Esophagus squamous epithelium (tissue), 4 donors: ENCODE measurements at regions not wholly inside any gene's neighbourhood (a gene's known extent, or its start where the extent isn't known, plus 50 kb on each side); places are given as distances from the start of the nearest gene placed in this dataset.

Experiments
- POLR2A ChIP-seq, 4 donors: fragments of 450-650 bp; IDR thresholded peaks; one replicate each; pipeline ENCODE4 v1.6.1; 2017; ENCODE audit warnings: antibody characterized with exemption in 4 of 4, mild to moderate bottlenecking in 4 of 4, moderate library complexity in 3 of 4
- TF ChIP-seq, protein P1 (sequence below), 6 experiments: fragments of 450-650 bp in 4 of 6; fragments of 200-600 bp in 2 of 6; sonication (generic) in 2 of 6; IDR thresholded peaks; one replicate each; pipeline ENCODE4 v1.5.1; 2016 to 2019; ENCODE audit warnings: antibody characterized with exemption in 6 of 6, mild to moderate bottlenecking in 4 of 6, moderate library complexity in 4 of 6

DNA sequence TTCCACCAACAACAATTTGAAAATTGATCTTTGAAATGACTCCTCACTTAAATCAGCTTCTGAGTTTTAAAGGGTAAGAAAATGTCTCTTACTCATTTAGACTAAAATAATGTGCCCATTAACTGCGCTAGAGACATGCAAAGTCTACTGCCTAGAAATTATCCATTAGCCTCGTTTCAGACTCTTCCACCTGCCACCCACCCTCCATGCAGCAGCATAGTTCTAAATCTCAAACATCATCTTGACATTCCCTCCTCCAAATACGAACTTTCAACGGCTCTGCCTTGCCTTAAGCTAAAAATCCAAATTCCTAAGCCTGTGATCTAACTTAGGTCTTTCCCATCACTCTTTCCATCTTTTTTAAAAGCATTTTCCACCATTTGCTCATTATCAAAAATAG is 66.6 kb upstream of the ST8SIA2 start:
- TF ChIP-seq POLR2A (IDR thresholded peaks at IDR 0.05) = no peak
- TF ChIP-seq, protein P1, sequence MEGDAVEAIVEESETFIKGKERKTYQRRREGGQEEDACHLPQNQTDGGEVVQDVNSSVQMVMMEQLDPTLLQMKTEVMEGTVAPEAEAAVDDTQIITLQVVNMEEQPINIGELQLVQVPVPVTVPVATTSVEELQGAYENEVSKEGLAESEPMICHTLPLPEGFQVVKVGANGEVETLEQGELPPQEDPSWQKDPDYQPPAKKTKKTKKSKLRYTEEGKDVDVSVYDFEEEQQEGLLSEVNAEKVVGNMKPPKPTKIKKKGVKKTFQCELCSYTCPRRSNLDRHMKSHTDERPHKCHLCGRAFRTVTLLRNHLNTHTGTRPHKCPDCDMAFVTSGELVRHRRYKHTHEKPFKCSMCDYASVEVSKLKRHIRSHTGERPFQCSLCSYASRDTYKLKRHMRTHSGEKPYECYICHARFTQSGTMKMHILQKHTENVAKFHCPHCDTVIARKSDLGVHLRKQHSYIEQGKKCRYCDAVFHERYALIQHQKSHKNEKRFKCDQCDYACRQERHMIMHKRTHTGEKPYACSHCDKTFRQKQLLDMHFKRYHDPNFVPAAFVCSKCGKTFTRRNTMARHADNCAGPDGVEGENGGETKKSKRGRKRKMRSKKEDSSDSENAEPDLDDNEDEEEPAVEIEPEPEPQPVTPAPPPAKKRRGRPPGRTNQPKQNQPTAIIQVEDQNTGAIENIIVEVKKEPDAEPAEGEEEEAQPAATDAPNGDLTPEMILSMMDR (IDR thresholded peaks at IDR 0.05) = no peak
